GM23248 (cell line): ENCODE measurements at regions not wholly inside any gene's neighbourhood (a gene's known extent, or its start where the extent isn't known, plus 50 kb on each side); places are given as distances from the start of the nearest gene placed in this dataset.

Experiments used
- EZH2 ChIP-seq: fragments of 200-600 bp; sonication (generic); IDR thresholded peaks from 2 replicates; pipeline ENCODE4 v1.6.1; 2018; ENCODE audit warnings: antibody characterized with exemption, mild to moderate bottlenecking; ENCODE audit not compliant: insufficient read depth, poor library complexity, severe bottlenecking
- EZH2phosphoT487 ChIP-seq: fragments of 200-600 bp; sonication (generic); IDR thresholded peaks from 2 replicates; pipeline ENCODE4 v1.6.1; 2018; ENCODE audit warnings: antibody characterized with exemption, moderate library complexity, mild to moderate bottlenecking, low read depth; ENCODE audit not compliant: insufficient read depth

- TF ChIP-seq EZH2 (no peak), EZH2phosphoT487 (no peak)
Observed at GRCh38 chr9:108209132-108209685, 646.6 kb downstream of the ACTL7B start.
